Thyroid gland (tissue), 4 donors: ENCODE measurements at regions not wholly inside any gene's neighbourhood (a gene's known extent, or its start where the extent isn't known, plus 50 kb on each side); places are given as distances from the start of the nearest gene placed in this dataset.

ENCODE experiments used
- DNase-seq, 2 donors: peaks; one replicate each; pipeline ENCODE4 v3.0.0-alpha.2; 2019
- H3K27ac ChIP-seq, 3 donors: fragments of 200-600 bp; sonication (generic); 1 replicate in 2 of 3; 2 replicates in 1 of 3; pipeline ENCODE4 v1.5.1; 2016 to 2019; ENCODE audit warnings: mild to moderate bottlenecking in 1 of 3, moderate library complexity in 1 of 3
- H3K27me3 ChIP-seq: fragments of 200-600 bp; sonication (generic); one replicate; pipeline ENCODE4 v1.5.1; 2019
- H3K36me3 ChIP-seq, 2 donors: fragments of 200-600 bp; sonication (generic); one replicate each; pipeline ENCODE4 v1.5.1; 2016 to 2019
- H3K4me1 ChIP-seq, 2 donors: fragments of 200-600 bp; sonication (generic); one replicate each; pipeline ENCODE4 v1.5.1; 2017 to 2019
- H3K4me3 ChIP-seq, 3 donors: fragments of 200-600 bp; sonication (generic); replicated peaks in 1 of 3; 1 replicate in 2 of 3; 2 replicates in 1 of 3; pipeline ENCODE4 v1.5.1; 2016; ENCODE audit warnings: mild to moderate bottlenecking in 1 of 3
- H3K9me3 ChIP-seq: fragments of 200-600 bp; sonication (generic); one replicate; pipeline ENCODE4 v1.5.1; 2017
- CTCF ChIP-seq, 6 experiments: fragments of 200-600 bp in 3 of 6; fragments of 450-650 bp in 3 of 6; sonication (generic) in 3 of 6; IDR thresholded peaks; one replicate each; pipeline ENCODE4 v1.5.1; 2016 to 2019; ENCODE audit warnings: antibody characterized with exemption in 6 of 6, mild to moderate bottlenecking in 2 of 6, inconsistent platforms in 1 of 6, moderate library complexity in 1 of 6
- POLR2A ChIP-seq, 2 donors: fragments of 450-650 bp; IDR thresholded peaks; one replicate each; pipeline ENCODE4 v1.6.1; 2017; ENCODE audit warnings: antibody characterized with exemption in 2 of 2, mild to moderate bottlenecking in 2 of 2, moderate library complexity in 1 of 2
- WGBS, 2 donors: methylation state at CpG; one replicate each; pipeline ENCODE4 v1.1.5; 2017; 5-methylcytosine and 5-hydroxymethylcytosine counted together
- intact Hi-C: fragments of 100-400 bp; cut with DNase I; formaldehyde crosslinking; loops from one replicate; pipeline ENCODE4 v1.15.1; 2023

- WGBS, 2 donors = 67 to 79% methylated on average over 3 of the region's 3 CpGs
- H3K4me3 ChIP-seq = no peak overlapping the region
- TF ChIP-seq POLR2A (IDR thresholded peaks at IDR 0.05) = no peak
- TF ChIP-seq CTCF (IDR thresholded peaks at IDR 0.05) = no peak
These were observed 51.3 kb upstream of the EIF2S2 start for GRCh38 chr20:34163307-34163706.

GRCh38 chr20:34164381-34164984, 52.4 kb upstream of the EIF2S2 start:
- WGBS, 2 donors = 91 to 96% methylated on average over 5 of the region's 5 CpGs
- intact Hi-C loops = no loop called here

More at GRCh38 chr20:34163307-34163706, 51.3 kb upstream of the EIF2S2 start:
- Histone ChIP-seq H3K27ac (no peak overlapping the region), H3K36me3 (no peaks in the 10 kb centered on the region), H3K4me1 (peaks cover 0 to 4% of the 10 kb centered on the region in 2 donors), H3K27me3 (no peaks in the 10 kb centered on the region), H3K9me3 (no peaks in the 10 kb centered on the region)
- DNase-seq = no peak
- intact Hi-C loops = no loop called here

GRCh38 chr20:34165018-34165619, 53.1 kb upstream of the EIF2S2 start:
- Histone ChIP-seq H3K4me3 (no peak overlapping the region), H3K36me3 (no peaks in the 10 kb centered on the region), H3K9me3 (no peaks in the 10 kb centered on the region), H3K27ac (no peak overlapping the region), H3K27me3 (no peaks in the 10 kb centered on the region), H3K4me1 (peaks cover 0 to 4% of the 10 kb centered on the region in 2 donors)
- intact Hi-C loops = no loop called here
- no peak for DNase-seq
- 11 to 13% methylated on average over 2 of the region's 2 CpGs for WGBS, 2 donors
- no peak for TF ChIP-seq CTCF (IDR thresholded peaks at IDR 0.05)
- no peak for TF ChIP-seq POLR2A (IDR thresholded peaks at IDR 0.05)

More at GRCh38 chr20:34164381-34164984, 52.4 kb upstream of the EIF2S2 start:
- TF ChIP-seq CTCF (IDR thresholded peaks at IDR 0.05) = no peak
- no peak for TF ChIP-seq POLR2A (IDR thresholded peaks at IDR 0.05)
- Histone ChIP-seq H3K27ac (no peak overlapping the region), H3K4me1 (peaks cover 0 to 4% of the 10 kb centered on the region in 2 donors), H3K9me3 (no peaks in the 10 kb centered on the region), H3K27me3 (no peaks in the 10 kb centered on the region), H3K36me3 (no peaks in the 10 kb centered on the region), H3K4me3 (no peak overlapping the region)
- no peak for DNase-seq

GRCh38 chr20:34171640-34172039, 59.6 kb upstream of the EIF2S2 start:
- 72 to 78% methylated on average over 4 of the region's 4 CpGs for WGBS, 2 donors
- TF ChIP-seq POLR2A (IDR thresholded peaks at IDR 0.05) (no peak), CTCF (IDR thresholded peaks at IDR 0.05) (no peak)
- Histone ChIP-seq H3K4me1 (no peaks in the 10 kb centered on the region), H3K9me3 (no peaks in the 10 kb centered on the region), H3K4me3 (no peak overlapping the region), H3K27me3 (no peaks in the 10 kb centered on the region), H3K27ac (no peak overlapping the region), H3K36me3 (no peaks in the 10 kb centered on the region)
- DNase-seq = no peak
- intact Hi-C loops = no loop called here

- TF ChIP-seq CTCF (IDR thresholded peaks at IDR 0.05) = no peak
- TF ChIP-seq POLR2A (IDR thresholded peaks at IDR 0.05) = no peak
- H3K27ac ChIP-seq = no peak overlapping the region
- intact Hi-C loops = no loop called here
These were observed 60.9 kb upstream of the EIF2S2 start for GRCh38 chr20:34172926-34173325.

More at GRCh38 chr20:34172926-34173325, 60.9 kb upstream of the EIF2S2 start:
- H3K4me3 ChIP-seq = no peak overlapping the region
- H3K9me3 ChIP-seq = no peaks in the 10 kb centered on the region
- H3K27me3 ChIP-seq = no peaks in the 10 kb centered on the region
- H3K36me3 ChIP-seq = no peaks in the 10 kb centered on the region
- 76 to 80% methylated on average over 2 of the region's 2 CpGs for WGBS, 2 donors
- no peaks in the 10 kb centered on the region for H3K4me1 ChIP-seq
- DNase-seq = no peak
